GM12878 (cell line): ENCODE measurements at regions not wholly inside any gene's neighbourhood (a gene's known extent, or its start where the extent isn't known, plus 50 kb on each side); places are given as distances from the start of the nearest gene placed in this dataset.

Source experiments
- ATAC-seq: fragments of 200-7000 bp; cut with Tn5 transposase; 3 replicates; pipeline ENCODE4 v1.9.1; 2020; ENCODE audit warnings: mild to moderate bottlenecking, moderate library complexity
- BruUV-seq: library from RNA; stranded (reverse); fragments of 400-500 nt; replicated peaks from 2 replicates; lab custom pipeline; 2021; lab: Mats Ljungman, UMichigan
- CTCF ChIA-PET: fragments of 300-600 bp; sonication (Branson Sonifier 250); formaldehyde crosslinking; extraction: SDS; loops from one replicate; lab custom pipeline; 2021; ENCODE audit warnings: inconsistent platforms; lab: Yijun Ruan, JAX
- POLR2A ChIA-PET: fragments of 350-600 bp; formaldehyde crosslinking; extraction: SDS; loops from one replicate; lab custom pipeline; 2021; ENCODE audit warnings: inconsistent platforms; lab: Charles Lee
- RAD21 ChIA-PET: fragments of 300-600 bp; sonication (Branson Sonifier 250); formaldehyde crosslinking; loops from one replicate; lab custom pipeline; 2023; ENCODE audit warnings: antibody characterized with exemption; ENCODE audit not compliant: unreplicated experiment; lab: Charles Lee
- SMC1A ChIA-PET: fragments of 300-600 bp; sonication (Branson Sonifier 250); formaldehyde crosslinking; loops from one replicate; lab custom pipeline; 2023; ENCODE audit not compliant: unreplicated experiment, uncharacterized antibody; lab: Charles Lee
- DNase-seq: peaks from one replicate; pipeline ENCODE4 v3.0.0-alpha.2; 2011; ENCODE audit warnings: low read depth, low spot score
- FAIRE-seq: peaks from 3 replicates; lab custom pipeline; 2011; peaks lifted over from hg19 to GRCh38; lab: Jason Lieb, UNC
- H2AFZ ChIP-seq: 2 replicates; pipeline ENCODE4 v1.6.0; 2011; ENCODE audit warnings: low read depth, low read length, control low read depth; ENCODE audit not compliant: control insufficient read depth
- H3K27ac ChIP-seq: 2 replicates; pipeline ENCODE4 v1.5.1; 2011; ENCODE audit warnings: control low read depth; ENCODE audit not compliant: control insufficient read depth, insufficient read depth
- H3K27me3 ChIP-seq, 2 experiments: replicated peaks in 1 of 2; 2 replicates each; pipeline versions ENCODE4 v1.6.0 to v1.6.1; 2011; ENCODE audit warnings: low read length in 1 of 2; ENCODE audit not compliant: control insufficient read depth in 2 of 2, insufficient read depth in 2 of 2
- H3K36me3 ChIP-seq, 2 experiments: 2 replicates each; pipeline ENCODE4 v1.5.1; 2011; ENCODE audit warnings: low read length in 1 of 2; ENCODE audit not compliant: control insufficient read depth in 2 of 2, insufficient read depth in 2 of 2
- H3K4me1 ChIP-seq: 2 replicates; pipeline ENCODE4 v1.6.1; 2011; ENCODE audit warnings: mild to moderate bottlenecking, low read length, moderate library complexity, mixed read lengths; ENCODE audit not compliant: control insufficient read depth, insufficient read depth
- H3K4me2 ChIP-seq: 2 replicates; pipeline ENCODE4 v1.6.0; 2011; ENCODE audit warnings: control low read depth; ENCODE audit not compliant: control insufficient read depth, insufficient read depth
- H3K4me3 ChIP-seq: fragments of 200-600 bp; sonication (generic); 2 replicates; pipeline ENCODE4 v1.5.1; 2016
- H3K79me2 ChIP-seq: 2 replicates; pipeline ENCODE4 v1.6.0; 2011; ENCODE audit warnings: low read length; ENCODE audit not compliant: control insufficient read depth, insufficient read depth
- H3K9ac ChIP-seq: 2 replicates; pipeline ENCODE4 v1.8.0; 2011; ENCODE audit warnings: low read length, control low read depth, mixed read lengths; ENCODE audit not compliant: control insufficient read depth, insufficient read depth
- H3K9me3 ChIP-seq: replicated peaks from 3 replicates; pipeline ENCODE4 v1.5.1; 2011; ENCODE audit warnings: mild to moderate bottlenecking, low read length; ENCODE audit not compliant: control insufficient read depth, insufficient read depth
- H4K20me1 ChIP-seq: 2 replicates; pipeline ENCODE4 v1.6.0; 2011; ENCODE audit not compliant: control insufficient read depth, insufficient read depth
- ATF7 ChIP-seq: fragments of 450-650 bp; IDR thresholded peaks from 2 replicates; pipeline ENCODE4 v1.6.1; 2016; ENCODE audit warnings: low read depth, mild to moderate bottlenecking
- FOS ChIP-seq: IDR thresholded peaks from 3 replicates; pipeline ENCODE4 v1.6.1; 2011; ENCODE audit warnings: borderline replicate concordance; ENCODE audit not compliant: insufficient read length; ENCODE audit errors: extremely low read depth
- GABPA ChIP-seq: IDR thresholded peaks from 2 replicates; pipeline ENCODE4 v1.6.1; 2014; ENCODE audit warnings: antibody characterized with exemption, low read depth, mild to moderate bottlenecking, inconsistent platforms
- MTA2 ChIP-seq: fragments of 450-650 bp; IDR thresholded peaks from 2 replicates; pipeline ENCODE4 v1.6.1; 2016; ENCODE audit warnings: low read depth, mild to moderate bottlenecking, moderate library complexity
- RFX5 ChIP-seq: IDR thresholded peaks from 2 replicates; pipeline ENCODE4 v1.6.1; 2011; ENCODE audit warnings: low read depth, low read length, improper control_type of control experiment
- SREBF1 ChIP-seq: IDR thresholded peaks from 2 replicates; pipeline ENCODE4 v1.6.1; 2012; ENCODE audit warnings: mild to moderate bottlenecking, low read length
- TCF12 ChIP-seq: IDR thresholded peaks from 2 replicates; pipeline ENCODE4 v1.6.1; 2011; ENCODE audit warnings: low read depth, mild to moderate bottlenecking, low read length
- TCF3 ChIP-seq: IDR thresholded peaks from 2 replicates; pipeline ENCODE4 v1.6.1; 2012; ENCODE audit warnings: low read depth, mild to moderate bottlenecking, low read length, borderline replicate concordance; ENCODE audit not compliant: insufficient read depth
- WGBS: methylation state at CpG from one replicate; pipeline ENCODE4 v1.1.6; 2016; ENCODE audit warnings: low lambda C conversion rate; ENCODE audit not compliant: insufficient replicate concordance, insufficient coverage; ENCODE audit errors: missing lambda C conversion rate; 5-methylcytosine and 5-hydroxymethylcytosine counted together
- in situ Hi-C: fragments of 300-500 bp; cut with MboI; formaldehyde crosslinking; loops from 9 replicates; pipeline ENCODE4 v1.14.3; 2018; ENCODE audit warnings: mixed read lengths
- intact Hi-C: fragments of 100-400 bp; cut with micrococcal nuclease; formaldehyde crosslinking; loops from one replicate; pipeline ENCODE4 v1.14.2; 2022; ENCODE audit not compliant: unreplicated experiment
- TF ChIP-seq, protein P1 (sequence below): fragments of 150-350 bp; IDR thresholded peaks from 2 replicates; pipeline ENCODE4 v1.6.1; 2014; ENCODE audit warnings: mild to moderate bottlenecking, low read depth, low read length
- TF ChIP-seq, protein P2 (sequence below): IDR thresholded peaks from 2 replicates; pipeline ENCODE4 v1.6.1; 2012; ENCODE audit warnings: mild to moderate bottlenecking, low read depth, low read length

DNA sequence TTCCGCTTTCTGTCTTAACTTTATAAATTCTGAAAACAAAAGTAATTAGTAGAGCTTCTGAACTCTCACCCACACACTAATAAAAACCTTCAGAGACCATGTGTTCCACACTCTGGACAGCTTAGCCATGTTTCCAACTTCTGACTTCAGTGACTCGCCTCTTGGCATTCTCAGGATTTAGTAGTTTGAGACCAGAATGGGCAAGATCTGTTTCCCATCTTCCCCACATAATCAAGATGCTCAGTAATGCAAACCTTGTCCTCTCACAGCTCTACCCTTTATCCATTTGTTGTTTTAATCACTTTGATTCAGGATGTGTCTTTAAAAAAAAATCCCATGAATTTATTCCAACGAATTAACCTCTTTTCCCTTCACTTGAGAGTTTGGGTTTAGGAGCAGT lies 166.6 kb upstream of the SLC24A5 start:
- intact Hi-C loops (no loop called here), in situ Hi-C loops (no loop called here)
- Histone ChIP-seq H3K36me3 (no peaks in the 10 kb centered on the region), H3K9ac (no peak overlapping the region), H3K4me1 (no peaks in the 10 kb centered on the region), H2AFZ (no peak overlapping the region), H4K20me1 (no peaks in the 10 kb centered on the region), H3K9me3 (no peaks in the 10 kb centered on the region), H3K4me2 (no peak overlapping the region), H3K27me3 (peaks cover 0 to 1% of the 10 kb centered on the region in 2 experiments; a peak in 2 of 4 replicates), H3K27ac (no peak overlapping the region), H3K4me3 (no peak overlapping the region), H3K79me2 (no peaks in the 10 kb centered on the region)
- SMC1A ChIA-PET, result interaction anchor here (0.7 kb wide), 1 partner anchor 8 kb away, joined by 3 read pairs; no protein-coding TSS in a partner anchor
- TF ChIP-seq, protein P1, sequence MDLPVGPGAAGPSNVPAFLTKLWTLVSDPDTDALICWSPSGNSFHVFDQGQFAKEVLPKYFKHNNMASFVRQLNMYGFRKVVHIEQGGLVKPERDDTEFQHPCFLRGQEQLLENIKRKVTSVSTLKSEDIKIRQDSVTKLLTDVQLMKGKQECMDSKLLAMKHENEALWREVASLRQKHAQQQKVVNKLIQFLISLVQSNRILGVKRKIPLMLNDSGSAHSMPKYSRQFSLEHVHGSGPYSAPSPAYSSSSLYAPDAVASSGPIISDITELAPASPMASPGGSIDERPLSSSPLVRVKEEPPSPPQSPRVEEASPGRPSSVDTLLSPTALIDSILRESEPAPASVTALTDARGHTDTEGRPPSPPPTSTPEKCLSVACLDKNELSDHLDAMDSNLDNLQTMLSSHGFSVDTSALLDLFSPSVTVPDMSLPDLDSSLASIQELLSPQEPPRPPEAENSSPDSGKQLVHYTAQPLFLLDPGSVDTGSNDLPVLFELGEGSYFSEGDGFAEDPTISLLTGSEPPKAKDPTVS, result no peak
- TF ChIP-seq ATF7, result no peak
- POLR2A ChIA-PET, result no interaction called here
- ATAC-seq, result no peak
- 1% methylated on average over 3 of the region's 3 CpGs for WGBS
- RAD21 ChIA-PET, result no interaction called here
- no peak for FAIRE-seq
- no TSS peak for BruUV-seq
- DNase-seq, result no peak
- CTCF ChIA-PET, result interaction anchor here (0.8 kb wide), 1 partner anchor 28 kb away, joined by 3 read pairs; no protein-coding TSS in a partner anchor

DNA sequence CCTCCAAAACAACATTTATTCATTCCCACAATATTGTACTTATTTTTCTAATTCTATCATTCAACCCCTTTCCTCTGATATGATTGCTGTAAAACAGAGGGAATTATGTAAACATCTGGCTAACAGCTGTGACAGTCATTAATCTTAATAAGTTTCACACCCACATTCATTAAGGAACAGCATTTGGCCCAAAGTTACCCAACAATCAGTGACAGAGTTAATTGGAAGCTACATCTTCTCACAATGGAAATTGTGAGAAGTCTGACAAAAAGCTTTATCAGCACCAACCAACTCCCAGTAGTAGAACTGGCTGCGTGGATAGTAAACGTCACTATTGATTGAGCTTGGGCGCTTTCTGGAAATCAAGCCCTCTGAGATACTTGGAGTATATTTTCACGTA lies 165.8 kb upstream of the SLC24A5 start:
- Histone ChIP-seq H3K79me2 (no peaks in the 10 kb centered on the region), H3K4me1 (peaks cover 3% of the 10 kb centered on the region), H3K4me3 (no peak overlapping the region), H2AFZ (no peak overlapping the region), H3K36me3 (no peaks in the 10 kb centered on the region), H3K27ac (no peak overlapping the region), H3K9ac (no peak overlapping the region), H4K20me1 (no peaks in the 10 kb centered on the region), H3K4me2 (no peak overlapping the region), H3K27me3 (peaks cover 0 to 1% of the 10 kb centered on the region in 2 experiments; a peak in 2 of 4 replicates), H3K9me3 (no peaks in the 10 kb centered on the region)
- POLR2A ChIA-PET, result no interaction called here
- in situ Hi-C loops (no loop called here), intact Hi-C loops (no loop called here)
- SMC1A ChIA-PET, result no interaction called here
- 68% methylated on average over 4 of the region's 4 CpGs for WGBS
- CTCF ChIA-PET, result interaction anchor here (0.8 kb wide), 1 partner anchor 28 kb away, joined by 3 read pairs; no protein-coding TSS in a partner anchor
- FAIRE-seq (no peak), DNase-seq (no peak), ATAC-seq (no peak)
- BruUV-seq, result no TSS peak
- RAD21 ChIA-PET, result no interaction called here
- TF ChIP-seq TCF12 (no peak), MTA2 (no peak), TCF3 (no peak), SREBF1 (no peak), FOS (no peak), RFX5 (no peak), GABPA (no peak)
- TF ChIP-seq, protein P2, sequence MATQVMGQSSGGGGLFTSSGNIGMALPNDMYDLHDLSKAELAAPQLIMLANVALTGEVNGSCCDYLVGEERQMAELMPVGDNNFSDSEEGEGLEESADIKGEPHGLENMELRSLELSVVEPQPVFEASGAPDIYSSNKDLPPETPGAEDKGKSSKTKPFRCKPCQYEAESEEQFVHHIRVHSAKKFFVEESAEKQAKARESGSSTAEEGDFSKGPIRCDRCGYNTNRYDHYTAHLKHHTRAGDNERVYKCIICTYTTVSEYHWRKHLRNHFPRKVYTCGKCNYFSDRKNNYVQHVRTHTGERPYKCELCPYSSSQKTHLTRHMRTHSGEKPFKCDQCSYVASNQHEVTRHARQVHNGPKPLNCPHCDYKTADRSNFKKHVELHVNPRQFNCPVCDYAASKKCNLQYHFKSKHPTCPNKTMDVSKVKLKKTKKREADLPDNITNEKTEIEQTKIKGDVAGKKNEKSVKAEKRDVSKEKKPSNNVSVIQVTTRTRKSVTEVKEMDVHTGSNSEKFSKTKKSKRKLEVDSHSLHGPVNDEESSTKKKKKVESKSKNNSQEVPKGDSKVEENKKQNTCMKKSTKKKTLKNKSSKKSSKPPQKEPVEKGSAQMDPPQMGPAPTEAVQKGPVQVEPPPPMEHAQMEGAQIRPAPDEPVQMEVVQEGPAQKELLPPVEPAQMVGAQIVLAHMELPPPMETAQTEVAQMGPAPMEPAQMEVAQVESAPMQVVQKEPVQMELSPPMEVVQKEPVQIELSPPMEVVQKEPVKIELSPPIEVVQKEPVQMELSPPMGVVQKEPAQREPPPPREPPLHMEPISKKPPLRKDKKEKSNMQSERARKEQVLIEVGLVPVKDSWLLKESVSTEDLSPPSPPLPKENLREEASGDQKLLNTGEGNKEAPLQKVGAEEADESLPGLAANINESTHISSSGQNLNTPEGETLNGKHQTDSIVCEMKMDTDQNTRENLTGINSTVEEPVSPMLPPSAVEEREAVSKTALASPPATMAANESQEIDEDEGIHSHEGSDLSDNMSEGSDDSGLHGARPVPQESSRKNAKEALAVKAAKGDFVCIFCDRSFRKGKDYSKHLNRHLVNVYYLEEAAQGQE, result no peak
